Left lung (tissue), 4 donors: ENCODE measurements at regions not wholly inside any gene's neighbourhood (a gene's known extent, or its start where the extent isn't known, plus 50 kb on each side); places are given as distances from the start of the nearest gene placed in this dataset.

ENCODE experiments used
- ATAC-seq: fragments of 200-7000 bp; cut with Tn5 transposase; one replicate; pipeline ENCODE4 v1.9.1; 2020; ENCODE audit warnings: moderate library complexity
- DNase-seq, 4 donors: peaks; one replicate each; pipeline ENCODE4 v3.0.0-alpha.2; 2013 to 2020
- H3K27ac ChIP-seq, 2 donors: fragments of 200-600 bp; sonication (generic) in 1 of 2; one replicate each; pipeline versions ENCODE4 v1.5.0 to v1.8.0; 2020 to 2021
- H3K27me3 ChIP-seq, 2 donors: fragments of 200-600 bp; sonication (generic) in 1 of 2; one replicate each; pipeline versions ENCODE4 v1.5.0 to v1.8.0; 2020 to 2021
- H3K36me3 ChIP-seq, 2 donors: fragments of 200-600 bp; sonication (generic) in 1 of 2; one replicate each; pipeline versions ENCODE4 v1.5.0 to v1.8.0; 2020 to 2021
- H3K4me1 ChIP-seq, 2 donors: fragments of 200-600 bp; one replicate each; pipeline ENCODE4 v1.8.0; 2021
- H3K4me3 ChIP-seq, 2 donors: fragments of 200-600 bp; sonication (generic) in 1 of 2; one replicate each; pipeline versions ENCODE4 v1.5.0 to v1.8.0; 2020 to 2021; ENCODE audit warnings: mild to moderate bottlenecking in 1 of 2
- H3K9me3 ChIP-seq, 2 donors: fragments of 200-600 bp; sonication (generic) in 1 of 2; one replicate each; pipeline versions ENCODE4 v1.5.0 to v1.8.0; 2020 to 2021
- intact Hi-C, 2 donors: fragments of 100-400 bp; cut with DNase I; formaldehyde crosslinking; loops; one replicate each; pipeline versions ENCODE4 v1.11.2 to v1.14.2; 2022
- TF ChIP-seq, protein P1 (sequence below), 2 donors: fragments of 200-600 bp; sonication (generic) in 1 of 2; IDR thresholded peaks; one replicate each; pipeline versions ENCODE4 v1.5.0 to v1.8.0; 2021; ENCODE audit warnings: antibody characterized with exemption in 2 of 2
- donor health status: DM: no; HTN: yes; CAD: no.
- donor health status: DM: no; HTN: no; CAD: no.

DNA sequence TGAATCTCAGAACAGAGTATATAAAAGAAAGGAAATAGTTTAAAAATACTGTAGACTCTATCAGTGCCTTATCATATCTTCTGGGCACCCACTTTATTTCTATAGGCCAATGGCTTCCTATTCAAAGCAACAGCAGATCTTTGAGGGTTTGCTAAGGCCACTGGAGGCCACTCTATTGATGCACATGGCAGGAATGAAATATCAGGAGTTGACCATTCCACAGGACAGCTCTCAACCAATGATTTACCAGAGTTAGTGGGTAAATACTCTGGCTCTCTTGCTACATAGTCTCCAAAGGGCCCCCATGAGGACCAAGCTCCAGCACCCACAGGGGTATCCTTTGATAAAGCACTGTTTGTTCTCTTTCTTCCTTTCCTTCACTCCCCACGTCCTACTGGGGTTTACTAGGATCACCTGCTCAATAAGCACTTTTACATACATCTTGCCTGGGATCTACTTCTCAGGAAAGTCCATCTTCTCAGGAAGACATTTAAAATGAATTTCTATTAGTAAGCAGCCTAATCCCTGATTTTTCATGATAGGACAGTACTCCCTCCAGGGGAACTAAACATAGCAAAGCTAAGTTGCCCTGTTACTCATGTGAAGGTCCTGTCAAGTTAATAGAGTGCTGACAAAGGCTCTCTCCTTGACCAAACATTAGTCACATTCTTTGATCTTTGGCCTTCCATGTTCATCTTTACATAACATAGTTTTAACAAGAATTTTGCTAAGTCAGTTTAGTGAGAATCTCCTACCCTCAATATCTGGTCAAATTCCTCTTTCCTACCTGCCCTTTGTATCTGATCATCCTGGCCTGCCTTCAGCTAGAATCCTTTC is 459.7 kb downstream of the GRXCR1 start:
- Histone ChIP-seq H3K36me3 (no peaks in the 10 kb centered on the region), H3K4me1 (no peaks in the 10 kb centered on the region), H3K4me3 (no peak overlapping the region), H3K27ac (no peak overlapping the region), H3K9me3 (no peaks in the 10 kb centered on the region), H3K27me3 (no peaks in the 10 kb centered on the region)
- no peak for ATAC-seq
- intact Hi-C loops: no loop called here
- TF ChIP-seq, protein P1, sequence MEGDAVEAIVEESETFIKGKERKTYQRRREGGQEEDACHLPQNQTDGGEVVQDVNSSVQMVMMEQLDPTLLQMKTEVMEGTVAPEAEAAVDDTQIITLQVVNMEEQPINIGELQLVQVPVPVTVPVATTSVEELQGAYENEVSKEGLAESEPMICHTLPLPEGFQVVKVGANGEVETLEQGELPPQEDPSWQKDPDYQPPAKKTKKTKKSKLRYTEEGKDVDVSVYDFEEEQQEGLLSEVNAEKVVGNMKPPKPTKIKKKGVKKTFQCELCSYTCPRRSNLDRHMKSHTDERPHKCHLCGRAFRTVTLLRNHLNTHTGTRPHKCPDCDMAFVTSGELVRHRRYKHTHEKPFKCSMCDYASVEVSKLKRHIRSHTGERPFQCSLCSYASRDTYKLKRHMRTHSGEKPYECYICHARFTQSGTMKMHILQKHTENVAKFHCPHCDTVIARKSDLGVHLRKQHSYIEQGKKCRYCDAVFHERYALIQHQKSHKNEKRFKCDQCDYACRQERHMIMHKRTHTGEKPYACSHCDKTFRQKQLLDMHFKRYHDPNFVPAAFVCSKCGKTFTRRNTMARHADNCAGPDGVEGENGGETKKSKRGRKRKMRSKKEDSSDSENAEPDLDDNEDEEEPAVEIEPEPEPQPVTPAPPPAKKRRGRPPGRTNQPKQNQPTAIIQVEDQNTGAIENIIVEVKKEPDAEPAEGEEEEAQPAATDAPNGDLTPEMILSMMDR (IDR thresholded peaks at IDR 0.05): no peak
- no peak for DNase-seq

DNA sequence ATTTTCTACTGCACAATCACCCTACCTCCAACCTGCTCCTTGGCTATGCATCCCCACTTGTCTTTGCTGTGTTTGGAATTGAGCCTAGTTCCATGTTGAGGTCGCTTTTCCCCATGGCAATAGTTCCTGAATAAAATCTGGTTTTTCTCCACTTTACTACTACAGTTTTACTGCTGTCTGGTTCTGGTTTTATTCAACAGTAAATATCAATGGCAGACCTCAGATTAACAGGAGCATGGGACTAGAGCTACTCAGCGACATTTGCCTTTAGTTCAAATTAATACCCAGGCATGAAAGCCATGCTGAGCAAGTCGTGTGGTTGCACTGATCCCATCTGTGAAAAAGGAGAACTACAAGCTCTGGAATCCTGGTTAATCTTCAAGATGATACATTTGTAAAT is 460.3 kb downstream of the GRXCR1 start:
- no peaks in the 10 kb centered on the region for H3K27me3 ChIP-seq
- no peak overlapping the region for H3K27ac ChIP-seq
- TF ChIP-seq, protein P1 (IDR thresholded peaks at IDR 0.05): no peak
- no peak for DNase-seq
- intact Hi-C loops: no loop called here
- H3K9me3 ChIP-seq: no peaks in the 10 kb centered on the region
- ATAC-seq: no peak
- no peak overlapping the region for H3K4me3 ChIP-seq
- H3K4me1 ChIP-seq: no peaks in the 10 kb centered on the region
- no peaks in the 10 kb centered on the region for H3K36me3 ChIP-seq

DNA sequence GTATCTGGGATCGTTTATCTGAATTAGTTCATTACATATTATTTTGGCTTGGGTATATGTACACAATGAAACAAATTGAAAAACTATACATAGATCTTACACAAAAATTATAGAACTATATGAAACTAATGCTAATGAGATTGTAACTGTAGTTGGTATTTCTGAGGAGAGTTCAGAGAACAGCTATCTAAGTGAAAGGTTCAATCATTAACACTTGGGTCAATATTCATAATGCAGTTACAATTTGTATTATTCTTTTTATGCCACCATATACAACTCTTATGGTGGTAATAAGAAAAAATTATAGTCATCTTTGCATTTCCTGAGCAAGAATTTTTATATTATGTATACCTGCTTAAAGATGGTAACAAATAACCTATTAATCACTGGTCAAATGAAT is 461.0 kb downstream of the GRXCR1 start:
- Histone ChIP-seq H3K27me3 (no peaks in the 10 kb centered on the region), H3K27ac (no peak overlapping the region), H3K4me3 (no peak overlapping the region), H3K9me3 (no peaks in the 10 kb centered on the region), H3K36me3 (no peaks in the 10 kb centered on the region), H3K4me1 (no peaks in the 10 kb centered on the region)
- no peak for ATAC-seq
- intact Hi-C loops: no loop called here
- DNase-seq: no peak
- TF ChIP-seq, protein P1 (IDR thresholded peaks at IDR 0.05): no peak

DNA sequence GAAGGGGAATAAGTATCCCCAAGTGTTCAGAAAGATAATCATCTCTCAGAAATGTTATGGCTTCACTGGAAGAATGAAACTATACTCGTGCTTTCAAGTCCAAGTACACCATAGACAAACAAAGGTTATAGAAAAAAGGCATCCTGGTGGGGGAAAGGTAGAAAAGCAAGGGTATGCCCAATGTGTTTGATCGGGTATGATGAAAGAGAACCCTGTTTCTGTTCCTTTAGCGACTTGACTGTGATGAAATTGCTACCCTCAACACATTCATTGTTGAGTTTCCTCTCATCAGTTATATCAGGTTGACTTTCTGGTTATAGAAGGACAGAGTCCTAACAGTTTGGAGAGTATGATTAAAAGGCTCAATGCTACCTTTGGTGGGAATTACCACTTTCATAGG is 464.3 kb downstream of the GRXCR1 start:
- H3K9me3 ChIP-seq: no peaks in the 10 kb centered on the region
- intact Hi-C loops: no loop called here
- no peaks in the 10 kb centered on the region for H3K4me1 ChIP-seq
- TF ChIP-seq, protein P1 (IDR thresholded peaks at IDR 0.05): no peak
- DNase-seq (no peak), ATAC-seq (no peak)
- no peaks in the 10 kb centered on the region for H3K36me3 ChIP-seq
- H3K27ac ChIP-seq: no peak overlapping the region
- H3K27me3 ChIP-seq: no peaks in the 10 kb centered on the region
- no peak overlapping the region for H3K4me3 ChIP-seq

DNA sequence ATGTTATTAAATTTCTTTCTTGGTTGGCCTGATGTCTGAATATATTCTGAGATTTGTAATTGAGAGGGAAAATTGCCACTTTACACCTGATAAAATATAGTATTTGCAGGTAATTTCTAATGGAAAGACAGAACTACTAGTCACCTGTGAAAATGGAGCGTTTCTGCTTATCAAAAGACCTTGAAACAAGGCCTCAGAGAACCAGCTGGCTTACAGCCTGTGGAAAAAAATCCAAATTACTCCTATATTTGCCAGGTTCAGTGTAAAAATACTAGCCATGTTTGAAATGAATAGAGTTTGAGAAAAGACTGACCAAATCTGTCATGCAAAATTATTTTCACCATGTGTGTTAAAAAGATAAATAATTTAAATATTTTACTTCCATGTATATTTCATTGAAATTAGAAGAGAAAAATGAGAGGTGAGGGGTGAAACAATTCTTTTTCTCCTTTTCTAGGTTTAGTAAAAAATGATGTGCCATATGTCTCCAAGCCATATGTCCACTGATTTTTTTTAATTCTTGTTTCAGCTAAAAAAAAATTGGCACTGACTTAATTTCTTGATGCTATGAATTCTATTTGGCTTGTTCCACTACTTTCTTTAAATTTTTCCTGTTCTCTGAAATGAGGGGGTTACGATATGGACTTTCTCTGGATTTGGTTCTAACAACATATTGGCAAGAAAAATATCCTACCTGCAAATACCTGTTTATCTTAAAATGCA is 464.9 kb downstream of the GRXCR1 start:
- intact Hi-C loops: no loop called here
- no peaks in the 10 kb centered on the region for H3K9me3 ChIP-seq
- no peak overlapping the region for H3K27ac ChIP-seq
- no peak for DNase-seq
- no peaks in the 10 kb centered on the region for H3K27me3 ChIP-seq
- no peaks in the 10 kb centered on the region for H3K36me3 ChIP-seq
- H3K4me3 ChIP-seq: no peak overlapping the region
- no peak for ATAC-seq
- no peaks in the 10 kb centered on the region for H3K4me1 ChIP-seq
- TF ChIP-seq, protein P1 (IDR thresholded peaks at IDR 0.05): no peak
